HCT116 (cell line): ENCODE measurements at regions not wholly inside any gene's neighbourhood (a gene's known extent, or its start where the extent isn't known, plus 50 kb on each side); places are given as distances from the start of the nearest gene placed in this dataset.

Experiments used
- CTCF ChIP-seq, 3 experiments: fragments of 200-600 bp in 1 of 3; sonication (generic) in 1 of 3; IDR thresholded peaks in 2 of 3; conservative IDR thresholded peaks in 1 of 3; 2 replicates each; pipeline ENCODE4 v1.5.1; 2012 to 2017; ENCODE audit warnings: low read depth in 2 of 3, low read length in 2 of 3, antibody characterized with exemption in 1 of 3, borderline replicate concordance in 1 of 3, control low read depth in 1 of 3, mild to moderate bottlenecking in 1 of 3, mixed read lengths in 1 of 3, mixed run types in 1 of 3, moderate library complexity in 1 of 3; ENCODE audit not compliant: insufficient read depth in 1 of 3
- EZH2 ChIP-seq: fragments of 200-600 bp; sonication (generic); IDR thresholded peaks from 2 replicates; pipeline ENCODE4 v1.6.1; 2017; ENCODE audit warnings: antibody characterized with exemption, mixed run types
- EZH2phosphoT487 ChIP-seq: fragments of 200-600 bp; IDR thresholded peaks from 2 replicates; pipeline ENCODE4 v1.6.1; 2018; ENCODE audit warnings: antibody characterized with exemption, borderline replicate concordance
- JUND ChIP-seq: IDR thresholded peaks from 2 replicates; pipeline ENCODE4 v1.6.1; 2012
- POLR2A ChIP-seq: IDR thresholded peaks from 2 replicates; pipeline ENCODE4 v1.7.0; 2011; ENCODE audit warnings: borderline replicate concordance; ENCODE audit not compliant: insufficient read depth, insufficient read length; ENCODE audit errors: extremely low read depth
- POLR2AphosphoS5 ChIP-seq: IDR thresholded peaks from 2 replicates; pipeline ENCODE4 v1.6.1; 2011; ENCODE audit warnings: mild to moderate bottlenecking, low read depth, low read length, moderate library complexity
- RAD21 ChIP-seq: IDR thresholded peaks from 2 replicates; pipeline ENCODE4 v1.6.1; 2012; ENCODE audit warnings: low read depth, mild to moderate bottlenecking
- SP1 ChIP-seq: IDR thresholded peaks from 2 replicates; pipeline ENCODE4 v1.6.1; 2012; ENCODE audit warnings: low read depth
- SRF ChIP-seq: IDR thresholded peaks from 2 replicates; pipeline ENCODE4 v1.6.1; 2012; ENCODE audit warnings: low read depth
- YY1 ChIP-seq: IDR thresholded peaks from 2 replicates; pipeline ENCODE4 v1.6.1; 2011; ENCODE audit warnings: low read length, low read depth, moderate library complexity, mild to moderate bottlenecking; ENCODE audit not compliant: insufficient replicate concordance; ENCODE audit errors: extremely low read depth
- ZFX ChIP-seq: fragments of 450-650 bp; IDR thresholded peaks from 2 replicates; pipeline ENCODE4 v1.6.1; 2017
- ZNF274 ChIP-seq: fragments of 200-500 bp; sonication (Bioruptor generic); IDR thresholded peaks from 2 replicates; pipeline ENCODE4 v1.6.1; 2014; ENCODE audit warnings: mild to moderate bottlenecking, low read depth, low read length, inconsistent platforms

- TF ChIP-seq EZH2 (no peak), POLR2A (no peak), EZH2phosphoT487 (no peak), CTCF (IDR thresholded peaks at IDR 0.05 in 2 of 3, conservative IDR thresholded peaks at IDR 0.05 in 1 of 3; ENCODE audit: borderline replicate concordance in 1 of 3, insufficient read depth in 1 of 3, low read depth in 2 of 3, low read length in 2 of 3) (no peak), JUND (no peak), RAD21 (no peak), ZFX (no peak), SRF (no peak), SP1 (no peak), ZNF274 (no peak), POLR2AphosphoS5 (no peak), YY1 (no peak)
Observed at GRCh38 chr14:27025648-27026047, 427.8 kb upstream of the NOVA1 start.
